Limb (tissue), 2 donors: ENCODE measurements at regions not wholly inside any gene's neighbourhood (a gene's known extent, or its start where the extent isn't known, plus 50 kb on each side); places are given as distances from the start of the nearest gene placed in this dataset.
"Not testable (repeated sequence)": the region's sequence is repeated elsewhere in the genome, so short reads cannot be mapped to it uniquely, and the experiment has no call there.

Source experiments
- DNase-seq, 2 donors: peaks; one replicate each; pipeline ENCODE4 v3.0.0-alpha.2; 2016; ENCODE audit errors: extremely low spot score in 2 of 2

GRCh38 chrX:82528525-82528924, 979.6 kb upstream of the POU3F4 start:
- no peak for DNase-seq

- no peak for DNase-seq
These were observed 973.9 kb upstream of the POU3F4 start for GRCh38 chrX:82534086-82534597.

GRCh38 chrX:82537205-82537604, 970.9 kb upstream of the POU3F4 start:
- DNase-seq: not testable (repeated sequence)

- no peak for DNase-seq
These were observed 966.3 kb upstream of the POU3F4 start for GRCh38 chrX:82541822-82542221.

GRCh38 chrX:82552201-82552600, 955.9 kb upstream of the POU3F4 start:
- DNase-seq: not testable (repeated sequence)

- no peak for DNase-seq
These were observed 951.5 kb upstream of the POU3F4 start for GRCh38 chrX:82556588-82556987.

- no peak for DNase-seq
These were observed 922.2 kb upstream of the POU3F4 start for GRCh38 chrX:82585868-82586267.

GRCh38 chrX:82589410-82589809, 918.7 kb upstream of the POU3F4 start:
- DNase-seq: peak in 1 of 2 donors; percentile 4

GRCh38 chrX:82591421-82591820, 916.7 kb upstream of the POU3F4 start:
- DNase-seq: no peak

GRCh38 chrX:82626978-82627377, 881.1 kb upstream of the POU3F4 start:
- no peak for DNase-seq

- no peak for DNase-seq
These were observed 880.5 kb upstream of the POU3F4 start for GRCh38 chrX:82627568-82627967.

- no peak for DNase-seq
These were observed 860.0 kb upstream of the POU3F4 start for GRCh38 chrX:82648062-82648461.

- DNase-seq: no peak
These were observed 858.4 kb upstream of the POU3F4 start for GRCh38 chrX:82649645-82650044.

GRCh38 chrX:82658492-82658891, 849.6 kb upstream of the POU3F4 start:
- DNase-seq: no peak

- no peak for DNase-seq
These were observed 841.7 kb upstream of the POU3F4 start for GRCh38 chrX:82666355-82666754.

- no peak for DNase-seq
These were observed 833.0 kb upstream of the POU3F4 start for GRCh38 chrX:82675104-82675503.

- no peak for DNase-seq
These were observed 831.7 kb upstream of the POU3F4 start for GRCh38 chrX:82676386-82676785.

GRCh38 chrX:82677286-82677685, 830.8 kb upstream of the POU3F4 start:
- no peak for DNase-seq

GRCh38 chrX:82692991-82693390, 815.1 kb upstream of the POU3F4 start:
- DNase-seq: no peak

- DNase-seq: no peak
These were observed 813.0 kb upstream of the POU3F4 start for GRCh38 chrX:82695066-82695465.

GRCh38 chrX:82703551-82703950, 804.5 kb upstream of the POU3F4 start:
- DNase-seq: no peak

GRCh38 chrX:82711457-82711856, 796.6 kb upstream of the POU3F4 start:
- DNase-seq: no peak

- DNase-seq: no peak
These were observed 786.2 kb upstream of the POU3F4 start for GRCh38 chrX:82721891-82722290.

- no peak for DNase-seq
These were observed 784.3 kb upstream of the POU3F4 start for GRCh38 chrX:82723806-82724205.
